BE2C (cell line): ENCODE measurements at regions not wholly inside any gene's neighbourhood (a gene's known extent, or its start where the extent isn't known, plus 50 kb on each side); places are given as distances from the start of the nearest gene placed in this dataset.
A peak's percentile ranks its signal among the peaks of the same experiment; 100 is the strongest.

ENCODE experiments used
- DNase-seq: peaks from one replicate; pipeline ENCODE4 v3.0.0-alpha.2; 2020
- H3K27me3 ChIP-seq: fragments of 250-450 bp; sonication (Bioruptor Pico); 2 replicates; pipeline ENCODE4 v1.5.1; 2020; ENCODE audit warnings: mild to moderate bottlenecking
- H3K36me3 ChIP-seq: fragments of 250-450 bp; sonication (Bioruptor Pico); 2 replicates; pipeline ENCODE4 v1.5.1; 2020; ENCODE audit warnings: mild to moderate bottlenecking
- H3K4me1 ChIP-seq: fragments of 250-450 bp; sonication (Bioruptor Pico); 2 replicates; pipeline ENCODE4 v1.5.1; 2020
- H3K4me3 ChIP-seq: 2 replicates; pipeline ENCODE4 v1.5.1; 2011; ENCODE audit warnings: low read depth, low read length
- H3K9me3 ChIP-seq: fragments of 250-450 bp; sonication (Bioruptor Pico); 2 replicates; pipeline ENCODE4 v1.5.1; 2020
- CTCF ChIP-seq: IDR thresholded peaks from 2 replicates; pipeline ENCODE4 v1.5.1; 2012; ENCODE audit warnings: mild to moderate bottlenecking, low read depth, low read length

- no peak for DNase-seq
- Histone ChIP-seq H3K9me3 (no peaks in the 10 kb centered on the region), H3K36me3 (no peaks in the 10 kb centered on the region), H3K4me1 (no peaks in the 10 kb centered on the region), H3K27me3 (no peaks in the 10 kb centered on the region), H3K4me3 (no peak overlapping the region)
- TF ChIP-seq CTCF: no peak
Observed at GRCh38 chr7:112556633-112557032, 75.8 kb downstream of the LSMEM1 start.

GRCh38 chr7:112566442-112567324 lies 85.9 kb downstream of the LSMEM1 start:
- peaks cover 2% of the 10 kb centered on the region; the same call in 1 of the 2 replicates for H3K4me1 ChIP-seq
- TF ChIP-seq CTCF: no peak
- no peaks in the 10 kb centered on the region for H3K27me3 ChIP-seq
- no peak for DNase-seq
- H3K4me3 ChIP-seq: peak overlapping the region; percentile 14; the same call in 1 of the 2 replicates
- H3K9me3 ChIP-seq: no peaks in the 10 kb centered on the region
- no peaks in the 10 kb centered on the region for H3K36me3 ChIP-seq

- Histone ChIP-seq H3K27me3 (no peaks in the 10 kb centered on the region), H3K36me3 (no peaks in the 10 kb centered on the region), H3K4me3 (no peak overlapping the region), H3K9me3 (no peaks in the 10 kb centered on the region), H3K4me1 (peaks cover 4% of the 10 kb centered on the region; the same call in 1 of the 2 replicates)
- no peak for DNase-seq
- TF ChIP-seq CTCF: no peak
Observed at GRCh38 chr7:112567388-112567787, 86.6 kb downstream of the LSMEM1 start.

- Histone ChIP-seq H3K4me3 (no peak overlapping the region), H3K36me3 (no peaks in the 10 kb centered on the region), H3K9me3 (no peaks in the 10 kb centered on the region), H3K4me1 (peaks cover 4% of the 10 kb centered on the region; the same call in 1 of the 2 replicates), H3K27me3 (no peaks in the 10 kb centered on the region)
- TF ChIP-seq CTCF: peak; percentile 45; the same call in 1 of the 2 replicates
- DNase-seq: peak; percentile 24
Observed at GRCh38 chr7:112571852-112572607, 91.2 kb downstream of the LSMEM1 start.

- TF ChIP-seq CTCF: no peak
- no peaks in the 10 kb centered on the region for H3K27me3 ChIP-seq
- DNase-seq: no peak
Observed at GRCh38 chr7:112572669-112573301, 92.0 kb downstream of the LSMEM1 start.

More at GRCh38 chr7:112572669-112573301, 92.0 kb downstream of the LSMEM1 start:
- Histone ChIP-seq H3K4me3 (no peak overlapping the region), H3K36me3 (no peaks in the 10 kb centered on the region), H3K4me1 (peaks cover 4% of the 10 kb centered on the region; the same call in 1 of the 2 replicates), H3K9me3 (no peaks in the 10 kb centered on the region)
